H1 (cell line): ENCODE measurements at regions not wholly inside any gene's neighbourhood (a gene's known extent, or its start where the extent isn't known, plus 50 kb on each side); places are given as distances from the start of the nearest gene placed in this dataset.

Experiments
- CTCF ChIA-PET: fragments of 300-600 bp; sonication (Branson Sonifier 250); formaldehyde crosslinking; loops from one replicate; lab custom pipeline; 2021; ENCODE audit not compliant: partially characterized antibody; lab: Charles Lee
- POLR2A ChIA-PET: fragments of 300-600 bp; sonication (Branson Sonifier 250); formaldehyde crosslinking; loops from one replicate; lab custom pipeline; 2021; ENCODE audit warnings: inconsistent platforms; ENCODE audit not compliant: partially characterized antibody; lab: Charles Lee
- DNase-seq, 2 experiments: peaks; one replicate each; pipeline versions ENCODE4 v3.0.0 to v3.0.0-alpha.2; 2010 to 2022; ENCODE audit warnings: low spot score in 2 of 2, low read depth in 1 of 2, mixed read lengths in 1 of 2
- FAIRE-seq: peaks from 2 replicates; lab custom pipeline; 2011; peaks lifted over from hg19 to GRCh38; lab: Jason Lieb, UNC
- H2AFZ ChIP-seq: 2 replicates; pipeline ENCODE4 v1.8.1; 2012; ENCODE audit warnings: low read length, inconsistent platforms
- H2AK5ac ChIP-seq: 2 replicates; pipeline ENCODE4 v1.6.1; 2013; ENCODE audit warnings: low read depth, low read length
- H2BK120ac ChIP-seq: replicated peaks from 2 replicates; pipeline ENCODE3; 2013; ENCODE audit warnings: low read depth, low read length, inconsistent platforms
- H2BK12ac ChIP-seq: 2 replicates; pipeline ENCODE4 v1.6.1; 2013; ENCODE audit warnings: low read depth, low read length
- H2BK15ac ChIP-seq: 2 replicates; pipeline ENCODE4 v1.6.1; 2013; ENCODE audit warnings: low read length
- H2BK20ac ChIP-seq: 2 replicates; pipeline ENCODE4 v1.6.1; 2013; ENCODE audit warnings: low read length
- H2BK5ac ChIP-seq: 2 replicates; pipeline ENCODE4 v1.6.1; 2013; ENCODE audit warnings: low read depth, low read length
- H3K14ac ChIP-seq: 2 replicates; pipeline ENCODE4 v1.6.1; 2013; ENCODE audit warnings: inconsistent platforms; ENCODE audit not compliant: insufficient read length
- H3K18ac ChIP-seq: 2 replicates; pipeline ENCODE4 v1.6.1; 2013; ENCODE audit warnings: low read length; ENCODE audit errors: extremely low read depth
- H3K23ac ChIP-seq: 2 replicates; pipeline ENCODE4 v1.6.1; 2013; ENCODE audit warnings: inconsistent platforms; ENCODE audit not compliant: insufficient read length
- H3K23me2 ChIP-seq: 2 replicates; pipeline ENCODE4 v1.6.1; 2013; ENCODE audit warnings: low read depth, low read length
- H3K27ac ChIP-seq: 2 replicates; pipeline ENCODE4 v1.6.1; 2011; ENCODE audit warnings: low read depth, low read length, inconsistent platforms
- H3K27me3 ChIP-seq, 4 experiments: replicated peaks in 1 of 4; 1 replicate in 1 of 4; 2 replicates in 3 of 4; pipeline versions ENCODE4 v1.6.1 to v1.8.1; 2011 to 2013; ENCODE audit warnings: low read length in 3 of 4, mild to moderate bottlenecking in 3 of 4, inconsistent platforms in 2 of 4, mixed read lengths in 2 of 4, moderate library complexity in 1 of 4; ENCODE audit not compliant: control insufficient read depth in 3 of 4, insufficient read depth in 3 of 4; ENCODE audit errors: extremely low read depth in 1 of 4
- H3K36me3 ChIP-seq, 4 experiments: 2 replicates each; pipeline versions ENCODE4 v1.6.1 to v1.8.1; 2011 to 2013; ENCODE audit warnings: mild to moderate bottlenecking in 4 of 4, low read length in 3 of 4, moderate library complexity in 2 of 4, control low read depth in 1 of 4, inconsistent platforms in 1 of 4; ENCODE audit not compliant: insufficient read depth in 4 of 4, control insufficient read depth in 2 of 4
- H3K4ac ChIP-seq: replicated peaks from 2 replicates; pipeline ENCODE3; 2013; ENCODE audit warnings: low read length, low read depth, mixed read lengths, inconsistent platforms; ENCODE audit not compliant: insufficient read length
- H3K4me1 ChIP-seq, 4 experiments: replicated peaks in 1 of 4; 1 replicate in 1 of 4; 2 replicates in 3 of 4; pipeline versions ENCODE4 v1.6.1 to v1.8.1; 2011 to 2013; ENCODE audit warnings: low read length in 3 of 4, inconsistent platforms in 2 of 4, mixed read lengths in 1 of 4; ENCODE audit not compliant: insufficient read depth in 4 of 4, control insufficient read depth in 3 of 4
- H3K4me2 ChIP-seq, 2 experiments: 2 replicates each; pipeline versions ENCODE4 v1.6.1 to v1.8.1; 2011 to 2013; ENCODE audit warnings: low read depth in 2 of 2, low read length in 2 of 2, control low read depth in 1 of 2, inconsistent platforms in 1 of 2, mild to moderate bottlenecking in 1 of 2; ENCODE audit not compliant: insufficient read depth in 1 of 2
- H3K4me3 ChIP-seq, 4 experiments: fragments of 200-600, 300-600 bp in 1 of 4; sonication (generic), shearing (Covaris generic), sonication (Bioruptor Twin) in 1 of 4; 2 replicates each; pipeline versions ENCODE4 v1.5.1 to v1.8.1; 2011 to 2016; ENCODE audit warnings: low read length in 4 of 4, low read depth in 3 of 4, control low read depth in 2 of 4, inconsistent platforms in 2 of 4, mild to moderate bottlenecking in 2 of 4, mixed read lengths in 1 of 4, moderate library complexity in 1 of 4; ENCODE audit not compliant: insufficient read depth in 2 of 4; ENCODE audit errors: extremely low read depth in 1 of 4
- H3K56ac ChIP-seq: replicated peaks from 2 replicates; pipeline ENCODE3; 2013; ENCODE audit warnings: low read depth, mild to moderate bottlenecking, mixed read lengths, low read length, inconsistent platforms; ENCODE audit not compliant: insufficient read length
- H3K79me1 ChIP-seq: 2 replicates; pipeline ENCODE4 v1.6.1; 2013; ENCODE audit warnings: low read depth, low read length, control low read depth
- H3K79me2 ChIP-seq, 2 experiments: 2 replicates each; pipeline versions ENCODE4 v1.6.1 to v1.8.1; 2012 to 2013; ENCODE audit warnings: low read length in 2 of 2, mild to moderate bottlenecking in 2 of 2, inconsistent platforms in 1 of 2; ENCODE audit not compliant: insufficient read depth in 2 of 2, control insufficient read depth in 1 of 2
- H3K9ac ChIP-seq, 4 experiments: replicated peaks in 1 of 4; 1 replicate in 1 of 4; 2 replicates in 3 of 4; pipeline versions ENCODE4 v1.6.1 to v1.8.1; 2011 to 2013; ENCODE audit warnings: low read depth in 3 of 4, low read length in 3 of 4, control low read depth in 2 of 4, mild to moderate bottlenecking in 2 of 4, moderate library complexity in 2 of 4, inconsistent platforms in 1 of 4; ENCODE audit errors: extremely low read depth in 1 of 4
- H3K9me3 ChIP-seq, 2 experiments: 2 replicates each; pipeline versions ENCODE4 v1.6.1 to v1.8.1; 2012 to 2013; ENCODE audit warnings: mild to moderate bottlenecking in 2 of 2, moderate library complexity in 2 of 2, control low read depth in 1 of 2, inconsistent platforms in 1 of 2, low read depth in 1 of 2, low read length in 1 of 2, mixed read lengths in 1 of 2; ENCODE audit not compliant: insufficient read depth in 2 of 2
- H4K20me1 ChIP-seq, 2 experiments: replicated peaks in 1 of 2; 2 replicates each; pipeline versions ENCODE3 to v1.8.1; 2011 to 2013; ENCODE audit warnings: inconsistent platforms in 2 of 2, low read length in 2 of 2, mild to moderate bottlenecking in 1 of 2; ENCODE audit not compliant: insufficient read depth in 2 of 2, control insufficient read depth in 1 of 2
- H4K5ac ChIP-seq: 2 replicates; pipeline ENCODE4 v1.6.1; 2013; ENCODE audit warnings: low read length, low read depth, mixed read lengths, inconsistent platforms; ENCODE audit not compliant: insufficient read length
- H4K8ac ChIP-seq: 2 replicates; pipeline ENCODE4 v1.8.0; 2013; ENCODE audit warnings: mild to moderate bottlenecking, moderate library complexity, low read length, inconsistent platforms; ENCODE audit not compliant: insufficient read depth; ENCODE audit errors: extremely low read depth
- H4K91ac ChIP-seq: replicated peaks from 2 replicates; pipeline ENCODE3; 2013; ENCODE audit warnings: low read length, mixed read lengths, inconsistent platforms; ENCODE audit not compliant: insufficient read length
- CHD1 ChIP-seq: IDR thresholded peaks from 2 replicates; pipeline ENCODE4 v1.6.1; 2012; ENCODE audit warnings: low read depth, low read length, improper control_type of control experiment
- SIN3A ChIP-seq, 2 experiments: IDR thresholded peaks in 1 of 2; conservative IDR thresholded peaks in 1 of 2; 2 replicates each; pipeline ENCODE4 v1.6.1; 2011 to 2012; ENCODE audit warnings: low read length in 2 of 2, improper control_type of control experiment in 1 of 2, low read depth in 1 of 2, mild to moderate bottlenecking in 1 of 2
- TBP ChIP-seq: IDR thresholded peaks from 2 replicates; pipeline ENCODE4 v1.6.1; 2011; ENCODE audit warnings: low read depth, low read length, improper control_type of control experiment
- WGBS, 2 experiments: shearing (Covaris generic) in 1 of 2; methylation state at CpG; one replicate each; pipeline versions ENCODE4 v1.1.6 to v1.1.7; 2013 to 2015; ENCODE audit warnings: low lambda C conversion rate in 2 of 2, mixed read lengths in 2 of 2, inconsistent platforms in 1 of 2, low coverage in 1 of 2, missing lambda C conversion rate in 1 of 2; ENCODE audit not compliant: insufficient replicate concordance in 2 of 2, insufficient coverage in 1 of 2, insufficient read length in 1 of 2; ENCODE audit errors: extremely low coverage in 1 of 2, missing lambda C conversion rate in 1 of 2; 5-methylcytosine and 5-hydroxymethylcytosine counted together
- TF ChIP-seq, protein P1 (sequence below): IDR thresholded peaks from 2 replicates; pipeline ENCODE4 v1.6.1; 2012; ENCODE audit warnings: inconsistent platforms

DNA sequence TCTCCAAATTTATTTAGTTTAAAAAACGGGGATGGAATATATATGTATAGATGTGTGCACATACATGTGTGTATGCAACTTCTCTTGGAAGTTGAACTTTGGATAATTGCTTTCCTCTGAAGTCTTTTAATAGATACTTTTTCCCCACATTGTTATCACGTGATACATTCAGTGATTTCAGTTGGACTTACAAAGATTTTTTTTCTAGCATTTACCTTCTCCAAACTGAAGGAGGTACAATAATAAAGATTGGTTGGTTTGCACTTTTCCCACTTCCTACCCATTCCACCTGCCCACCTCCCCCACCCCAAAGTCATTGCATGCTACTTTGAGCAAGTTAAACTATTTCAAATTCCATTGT, 206.1 kb upstream of the FSHR start:
- no peak overlapping the region for H4K91ac ChIP-seq
- H3K79me2 ChIP-seq, result no peaks in the 10 kb centered on the region
- H2AK5ac ChIP-seq, result no peak overlapping the region
- H3K36me3 ChIP-seq, result no peaks in the 10 kb centered on the region
- H3K27me3 ChIP-seq, result no peaks in the 10 kb centered on the region
- H3K18ac ChIP-seq, result no peak overlapping the region; the same call in 1 of the 2 replicates
- no peaks in the 10 kb centered on the region for H4K20me1 ChIP-seq
- H2BK12ac ChIP-seq, result no peak overlapping the region
- H3K23me2 ChIP-seq, result no peaks in the 10 kb centered on the region
- no peak overlapping the region for H2AFZ ChIP-seq
- no peak overlapping the region for H3K56ac ChIP-seq
- POLR2A ChIA-PET, result no interaction called here
- no peak overlapping the region for H3K14ac ChIP-seq
- H3K9me3 ChIP-seq, result no peaks in the 10 kb centered on the region
- H3K4ac ChIP-seq, result no peak overlapping the region
- no peak for FAIRE-seq
- H3K9ac ChIP-seq, result no peak overlapping the region
- no peak overlapping the region for H4K5ac ChIP-seq
- no peak overlapping the region for H2BK5ac ChIP-seq
- H3K23ac ChIP-seq, result no peak overlapping the region
- H3K27ac ChIP-seq, result no peak overlapping the region
- peak overlapping the region in 1 of 2 experiments; percentile 32; a peak in 1 of 4 replicates for H3K4me2 ChIP-seq
- H2BK120ac ChIP-seq, result no peak overlapping the region
- TF ChIP-seq SIN3A (conservative IDR thresholded peaks at IDR 0.05 in 1 of 2, IDR thresholded peaks at IDR 0.05 in 1 of 2; ENCODE audit: low read depth in 1 of 2, low read length in 2 of 2), result no peak
- no peak for TF ChIP-seq TBP
- TF ChIP-seq, protein P1, sequence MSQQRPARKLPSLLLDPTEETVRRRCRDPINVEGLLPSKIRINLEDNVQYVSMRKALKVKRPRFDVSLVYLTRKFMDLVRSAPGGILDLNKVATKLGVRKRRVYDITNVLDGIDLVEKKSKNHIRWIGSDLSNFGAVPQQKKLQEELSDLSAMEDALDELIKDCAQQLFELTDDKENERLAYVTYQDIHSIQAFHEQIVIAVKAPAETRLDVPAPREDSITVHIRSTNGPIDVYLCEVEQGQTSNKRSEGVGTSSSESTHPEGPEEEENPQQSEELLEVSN, result no peak
- no peak for TF ChIP-seq CHD1
- WGBS, 2 experiments, result 53% methylated on average over 2 of the region's 2 CpGs; no CpG with 5 or more reads in 1 of the 2 experiments
- CTCF ChIA-PET, result no interaction called here
- H3K79me1 ChIP-seq, result no peaks in the 10 kb centered on the region
- no peak for DNase-seq
- H3K4me1 ChIP-seq, result peaks cover 0 to 5% (median 0%) of the 10 kb centered on the region in 4 experiments; a peak in 1 of 7 replicates
- no peak overlapping the region for H2BK15ac ChIP-seq
- no peak overlapping the region for H4K8ac ChIP-seq
- H2BK20ac ChIP-seq, result no peak overlapping the region
- peak overlapping the region in 1 of 4 experiments; percentile 30; a peak in 1 of 8 replicates for H3K4me3 ChIP-seq
